GM13976 (cell line): ENCODE measurements at regions not wholly inside any gene's neighbourhood (a gene's known extent, or its start where the extent isn't known, plus 50 kb on each side); places are given as distances from the start of the nearest gene placed in this dataset.

ENCODE experiments used
- DNase-seq: peaks from one replicate; pipeline ENCODE4 v3.0.0; 2012; ENCODE audit warnings: low spot score
- CTCF ChIP-seq: IDR thresholded peaks from 2 replicates; pipeline ENCODE4 v1.5.1; 2012; ENCODE audit warnings: borderline replicate concordance, mild to moderate bottlenecking; ENCODE audit not compliant: insufficient read depth; ENCODE audit errors: extremely low read depth, missing control alignments, control extremely low read depth
- in situ Hi-C: fragments of 300-500 bp; cut with MboI; formaldehyde crosslinking; loops from one replicate; pipeline ENCODE4 v1.12.0; 2022; ENCODE audit warnings: low sequenced_read_pairs, mixed read lengths, inconsistent platforms; ENCODE audit not compliant: unreplicated experiment

GRCh38 chr17:73934696-73935095 lies 268.8 kb upstream of the RPL38 start:
- no peak for DNase-seq
- no peak for TF ChIP-seq CTCF
- in situ Hi-C loops, result no loop called here

GRCh38 chr17:73936908-73937627 lies 266.4 kb upstream of the RPL38 start:
- TF ChIP-seq CTCF, result no peak
- DNase-seq, result no peak
- in situ Hi-C loops, result no loop called here

GRCh38 chr17:73938706-73939105 lies 264.8 kb upstream of the RPL38 start:
- no peak for TF ChIP-seq CTCF
- DNase-seq, result no peak
- in situ Hi-C loops, result no loop called here

- in situ Hi-C loops, result no loop called here
- TF ChIP-seq CTCF, result no peak
- no peak for DNase-seq
Measured at GRCh38 chr17:73939806-73940205, 263.7 kb upstream of the RPL38 start.

GRCh38 chr17:73940511-73940910 lies 263.0 kb upstream of the RPL38 start:
- no peak for TF ChIP-seq CTCF
- in situ Hi-C loops, result no loop called here
- DNase-seq, result no peak

- DNase-seq, result no peak
- in situ Hi-C loops, result no loop called here
- no peak for TF ChIP-seq CTCF
Measured at GRCh38 chr17:73941919-73942530, 261.5 kb upstream of the RPL38 start.
